ENCODE measurements at regions not wholly inside any gene's neighbourhood (a gene's known extent, or its start where the extent isn't known, plus 50 kb on each side); places are given as distances from the start of the nearest gene placed in this dataset.
"Not testable (repeated sequence)": the region's sequence is repeated elsewhere in the genome, so short reads cannot be mapped to it uniquely, and the experiment has no call there.

- no peak for DNase-seq
These were observed 129.6 kb upstream of the NOL4 start for GRCh38 chr18:34354351-34354750.

GRCh38 chr18:34357944-34358580 lies 133.3 kb upstream of the NOL4 start:
- no peak for DNase-seq

DNA sequence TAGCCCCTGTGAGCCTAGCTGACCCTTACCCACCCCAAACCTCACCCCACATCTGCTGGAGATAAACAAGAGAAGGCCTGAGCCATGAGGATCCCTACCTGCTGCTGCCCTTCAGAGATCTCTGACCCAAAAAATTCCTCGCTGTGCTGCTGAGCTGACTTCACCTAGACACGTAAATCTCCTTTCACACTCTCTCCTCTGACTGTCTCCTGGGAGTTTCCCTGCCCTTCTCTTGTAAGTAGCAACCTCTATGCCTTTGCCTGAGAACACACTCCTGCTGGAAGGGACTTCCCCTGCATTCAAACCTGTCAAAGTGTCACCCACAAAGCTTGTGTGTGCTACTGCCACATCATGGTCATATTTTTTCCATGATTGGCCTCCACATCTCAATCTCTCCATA lies 134.2 kb upstream of the NOL4 start:
- DNase-seq: no peak

DNA sequence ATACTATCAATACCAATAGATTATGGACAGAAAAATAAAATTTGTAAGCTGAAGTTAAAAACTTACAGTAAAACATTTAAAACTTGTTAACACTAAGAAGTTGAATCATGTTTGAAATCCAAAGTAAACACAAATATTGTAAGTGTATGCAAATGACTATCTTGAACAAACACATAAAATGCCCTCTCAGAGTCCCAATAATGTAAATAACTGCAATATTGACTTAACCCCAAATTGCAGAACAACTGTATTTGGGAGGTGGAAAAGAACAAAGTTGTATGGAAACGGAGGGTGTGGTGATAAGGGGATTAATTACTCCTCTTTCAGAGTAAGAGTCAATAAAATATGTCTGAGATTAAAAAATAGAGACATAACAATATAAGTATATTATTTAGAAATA lies 140.0 kb upstream of the NOL4 start:
- DNase-seq: peak; percentile 21

GRCh38 chr18:34370704-34371395 lies 146.1 kb upstream of the NOL4 start:
- no peak for DNase-seq

- no peak for DNase-seq
These were observed 155.6 kb upstream of the NOL4 start for GRCh38 chr18:34380326-34380725.

GRCh38 chr18:34385311-34385710 lies 160.6 kb upstream of the NOL4 start:
- no peak for DNase-seq

GRCh38 chr18:34386803-34387202 lies 162.1 kb upstream of the NOL4 start:
- no peak for DNase-seq

- no peak for DNase-seq
These were observed 172.7 kb upstream of the NOL4 start for GRCh38 chr18:34397286-34397896.

DNA sequence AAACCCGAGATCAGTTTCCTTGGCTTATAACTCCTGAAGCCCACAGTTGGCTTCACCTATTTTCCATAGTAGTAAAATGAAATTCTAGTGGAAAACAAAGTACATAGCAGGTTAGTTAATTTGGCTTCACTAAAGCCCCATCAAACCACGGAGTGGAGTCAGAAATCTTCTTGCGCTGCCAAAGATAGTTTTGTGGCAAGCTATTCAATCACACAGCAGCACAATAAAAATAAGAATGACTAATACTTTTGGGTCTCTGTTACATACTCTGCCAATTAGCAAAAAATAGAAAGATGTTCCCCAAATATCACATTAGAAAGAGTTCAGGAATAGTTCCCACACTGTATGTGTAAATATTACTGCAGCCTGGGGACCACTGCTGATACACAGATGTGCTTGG lies 175.2 kb upstream of the NOL4 start:
- DNase-seq: no peak

DNA sequence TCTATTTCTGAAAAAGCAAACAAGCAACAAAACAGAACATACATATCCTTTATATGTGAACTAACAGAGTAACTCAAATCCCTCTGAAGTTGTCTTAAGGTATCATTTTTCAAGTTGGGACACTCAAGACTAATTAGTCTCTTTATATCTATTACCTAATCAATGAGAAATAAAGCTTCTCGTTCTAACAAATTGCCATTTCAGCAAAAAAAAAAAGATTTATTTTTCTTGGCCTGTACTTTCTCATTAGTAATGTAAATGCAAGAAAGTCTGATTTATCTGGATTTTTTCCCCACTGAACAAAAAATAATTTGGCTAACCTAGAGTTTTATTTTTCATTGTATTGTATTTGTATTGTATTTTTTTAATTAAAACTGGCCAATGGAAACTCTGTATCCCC lies 176.1 kb upstream of the NOL4 start:
- DNase-seq: no peak

- no peak for DNase-seq
These were observed 177.1 kb upstream of the NOL4 start for GRCh38 chr18:34401775-34402174.

GRCh38 chr18:34407471-34407870 lies 182.8 kb upstream of the NOL4 start:
- DNase-seq: not testable (repeated sequence)

- no peak for DNase-seq
These were observed 187.2 kb upstream of the NOL4 start for GRCh38 chr18:34411952-34412351.

GRCh38 chr18:34431042-34431441 lies 206.3 kb upstream of the NOL4 start:
- DNase-seq: no peak

- no peak for DNase-seq
These were observed 219.9 kb upstream of the NOL4 start for GRCh38 chr18:34444622-34445021.

DNA sequence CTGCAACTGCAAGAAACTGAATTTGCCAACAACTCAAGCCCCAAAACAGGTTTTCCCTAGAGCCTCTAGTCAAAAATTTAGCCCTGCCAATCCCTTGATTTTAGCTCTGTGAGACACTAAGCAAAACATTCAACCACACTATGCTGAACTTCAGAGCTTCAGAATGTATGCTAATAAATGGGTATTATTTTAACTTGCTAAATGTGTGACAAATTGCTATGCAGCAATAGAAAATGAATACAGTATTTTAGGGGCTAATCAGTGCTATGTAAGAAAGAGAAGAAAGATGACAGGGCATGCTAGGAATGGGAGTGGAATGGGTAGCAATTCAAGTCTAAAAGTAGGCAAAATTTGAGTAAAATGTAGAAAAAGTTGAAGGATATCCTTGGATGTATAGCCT lies 223.9 kb upstream of the NOL4 start:
- no peak for DNase-seq

DNA sequence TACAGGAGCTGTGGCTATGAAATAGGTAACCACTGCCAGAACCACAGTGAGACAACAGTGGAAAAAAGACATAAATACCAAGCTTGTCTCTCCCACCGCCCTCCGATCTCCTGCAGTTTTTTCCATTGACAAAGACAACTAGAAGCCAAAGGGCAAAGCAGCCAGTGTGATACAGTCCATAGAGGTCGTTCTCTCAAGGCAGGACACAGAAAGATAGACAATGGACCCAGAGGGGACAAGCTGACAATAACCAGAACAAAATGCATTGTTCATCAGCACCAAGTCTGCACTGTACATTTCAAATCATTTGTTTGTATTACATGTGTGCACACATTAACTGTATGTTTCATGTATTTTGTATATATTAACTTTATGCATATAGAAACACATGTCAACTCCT lies 233.0 kb upstream of the NOL4 start:
- DNase-seq: no peak

- DNase-seq: no peak
These were observed 233.8 kb upstream of the NOL4 start for GRCh38 chr18:34458410-34458977.

DNA sequence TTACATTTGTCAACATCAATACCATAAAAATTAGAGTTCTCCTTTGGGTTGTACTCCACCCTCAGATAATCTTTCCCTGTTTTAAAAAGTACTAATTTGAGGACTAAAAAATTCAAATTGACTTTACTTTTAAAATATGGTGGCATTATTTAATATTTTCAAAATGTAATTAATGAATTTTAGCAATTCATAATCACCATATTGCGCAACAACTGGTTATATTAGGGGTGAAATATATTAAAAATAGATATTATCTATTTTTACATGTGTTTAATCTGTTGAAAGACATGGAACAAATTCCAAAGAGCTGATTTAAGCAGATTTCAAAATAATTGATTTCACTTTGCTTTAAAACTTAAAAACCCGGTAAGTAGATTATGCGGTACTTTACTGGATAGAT lies 236.6 kb upstream of the NOL4 start:
- DNase-seq: no peak

GRCh38 chr18:34467058-34467457 lies 242.3 kb upstream of the NOL4 start:
- DNase-seq: no peak

GRCh38 chr18:34480162-34480700 lies 229.9 kb upstream of the DTNA start:
- DNase-seq: no peak

DNA sequence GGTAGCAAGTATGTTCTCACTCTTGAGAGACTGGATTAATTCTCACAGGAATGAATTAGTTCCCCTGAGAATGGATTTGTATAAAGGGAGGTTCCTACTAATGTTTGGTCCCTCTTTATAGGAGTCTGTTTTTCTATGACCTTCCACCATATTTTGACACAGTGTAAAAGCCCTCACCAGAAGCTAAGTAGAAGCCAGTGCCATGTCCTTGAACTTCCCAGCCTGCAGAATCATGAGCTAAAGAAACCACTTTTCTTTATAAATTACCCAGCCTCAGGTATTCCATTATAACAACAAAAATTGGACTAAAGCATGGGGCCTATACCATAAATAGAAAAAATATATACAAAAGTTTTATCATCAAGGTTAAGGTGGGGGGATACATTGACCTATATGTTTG lies 227.9 kb upstream of the DTNA start:
- DNase-seq: no peak

DNA sequence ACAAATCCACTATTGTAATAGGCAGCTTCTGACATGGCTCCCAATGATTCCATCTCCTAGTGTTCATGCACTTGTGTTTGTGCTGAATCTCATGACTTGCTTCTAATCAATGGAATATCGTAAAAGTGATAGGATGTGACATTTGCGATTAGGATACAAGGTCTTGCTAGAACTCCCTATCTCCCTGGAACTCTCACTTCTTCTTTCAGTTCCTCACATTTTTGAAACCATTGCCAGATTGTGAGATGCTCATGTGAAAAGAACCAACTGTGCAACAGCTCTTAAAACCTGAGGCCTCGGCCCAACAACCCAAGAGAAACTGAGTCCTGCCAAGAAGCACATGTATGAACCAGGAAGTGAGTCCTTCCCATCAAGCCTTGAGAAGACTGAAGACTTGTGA lies 226.9 kb upstream of the DTNA start:
- DNase-seq: no peak

Measured in NCI-H774 (cell line).